HEK293 (cell line): ENCODE measurements at regions not wholly inside any gene's neighbourhood (a gene's known extent, or its start where the extent isn't known, plus 50 kb on each side); places are given as distances from the start of the nearest gene placed in this dataset.
A peak's percentile ranks its signal among the peaks of the same experiment; 100 is the strongest.

Experiments used
- CTCF ChIA-PET: fragments of 350-600 bp; formaldehyde crosslinking; extraction: SDS; loops from one replicate; lab custom pipeline; 2021; ENCODE audit warnings: antibody characterized with exemption; lab: Yijun Ruan, JAX
- POLR2A ChIA-PET: fragments of 300-600 bp; formaldehyde crosslinking; extraction: SDS; loops from one replicate; lab custom pipeline; 2020; ENCODE audit warnings: antibody characterized with exemption, inconsistent platforms; lab: Yijun Ruan, JAX
- H3K27ac ChIP-seq: fragments of 200-500 bp; sonication (Bioruptor generic); 2 replicates; pipeline ENCODE4 v1.5.1; 2014; ENCODE audit warnings: low read depth, low read length, control low read depth, inconsistent platforms; ENCODE audit errors: extremely low read depth
- H3K36me3 ChIP-seq, 2 experiments: fragments of 200-500 bp in 1 of 2; sonication (Bioruptor generic) in 1 of 2; 1 replicate in 1 of 2; 2 replicates in 1 of 2; pipeline ENCODE4 v1.5.1; 2014 to 2017; ENCODE audit warnings: inconsistent platforms in 2 of 2, low read length in 2 of 2; ENCODE audit not compliant: control insufficient read depth in 2 of 2, insufficient read depth in 1 of 2
- H3K4me1 ChIP-seq: fragments of 200-500 bp; sonication (Bioruptor generic); 2 replicates; pipeline ENCODE4 v1.5.1; 2014; ENCODE audit warnings: mild to moderate bottlenecking, low read length, inconsistent platforms; ENCODE audit not compliant: control insufficient read depth, insufficient read depth
- H3K4me3 ChIP-seq: 2 replicates; pipeline ENCODE4 v1.5.1; 2011; ENCODE audit warnings: low read depth, mild to moderate bottlenecking, control low read depth, low read length, moderate library complexity
- H3K9me3 ChIP-seq: fragments of 200-500 bp; sonication (Bioruptor generic); 2 replicates; pipeline ENCODE4 v1.5.1; 2014; ENCODE audit warnings: low read depth, low read length, inconsistent platforms; ENCODE audit not compliant: control insufficient read depth, insufficient read depth
- BCL6B ChIP-seq: fragments of 450-650 bp; formaldehyde crosslinking; IDR thresholded peaks from 2 replicates; pipeline ENCODE4 v1.5.1; 2017; ENCODE audit warnings: missing biosample characterization, missing genetic modification characterization
- FEZF1 ChIP-seq: fragments of 450-650 bp; formaldehyde crosslinking; IDR thresholded peaks from 2 replicates; pipeline ENCODE4 v1.5.1; 2016; ENCODE audit warnings: missing biosample characterization, missing genetic modification characterization
- HIC1 ChIP-seq: fragments of 450-650 bp; formaldehyde crosslinking; IDR thresholded peaks from 2 replicates; pipeline ENCODE4 v1.5.1; 2016; ENCODE audit warnings: missing biosample characterization, missing genetic modification characterization
- HOXA7 ChIP-seq: sonication (generic); formaldehyde crosslinking; IDR thresholded peaks from 2 replicates; pipeline ENCODE4 v1.8.1; 2022; ENCODE audit warnings: missing genetic modification reagents, borderline replicate concordance
- PRDM6 ChIP-seq: fragments of 450-650 bp; formaldehyde crosslinking; IDR thresholded peaks from 2 replicates; pipeline ENCODE4 v1.5.1; 2017; ENCODE audit warnings: missing biosample characterization, missing genetic modification characterization
- ZBTB20 ChIP-seq: fragments of 450-650 bp; formaldehyde crosslinking; IDR thresholded peaks from 2 replicates; pipeline ENCODE4 v1.5.1; 2016; ENCODE audit warnings: missing biosample characterization, missing genetic modification characterization
- ZBTB7A ChIP-seq: fragments of 450-650 bp; formaldehyde crosslinking; IDR thresholded peaks from 2 replicates; pipeline ENCODE4 v1.5.1; 2016; ENCODE audit warnings: low read depth, missing biosample characterization, missing genetic modification characterization
- ZBTB8A ChIP-seq: fragments of 450-650 bp; formaldehyde crosslinking; IDR thresholded peaks from 2 replicates; pipeline ENCODE4 v1.5.1; 2016; ENCODE audit warnings: missing biosample characterization, missing genetic modification characterization
- ZFP37 ChIP-seq: fragments of 450-650 bp; formaldehyde crosslinking; IDR thresholded peaks from 2 replicates; pipeline ENCODE4 v1.5.1; 2016; ENCODE audit warnings: missing biosample characterization, missing genetic modification characterization
- ZNF140 ChIP-seq: fragments of 450-650 bp; formaldehyde crosslinking; IDR thresholded peaks from 2 replicates; pipeline ENCODE4 v1.5.1; 2016; ENCODE audit warnings: missing biosample characterization, missing genetic modification characterization
- ZNF16 ChIP-seq: fragments of 450-650 bp; formaldehyde crosslinking; IDR thresholded peaks from 2 replicates; pipeline ENCODE4 v1.5.1; 2016; ENCODE audit warnings: low read depth, missing biosample characterization, missing genetic modification characterization
- ZNF202 ChIP-seq: fragments of 450-650 bp; formaldehyde crosslinking; IDR thresholded peaks from 2 replicates; pipeline ENCODE4 v1.5.1; 2016; ENCODE audit warnings: missing biosample characterization, missing genetic modification characterization, borderline replicate concordance
- ZNF266 ChIP-seq: fragments of 450-650 bp; formaldehyde crosslinking; IDR thresholded peaks from 2 replicates; pipeline ENCODE4 v1.5.1; 2016; ENCODE audit warnings: missing biosample characterization, missing genetic modification characterization, low read depth
- ZNF274 ChIP-seq, 2 experiments: fragments of 200-500 bp in 1 of 2; fragments of 450-650 bp in 1 of 2; sonication (Bioruptor generic) in 1 of 2; formaldehyde crosslinking in 1 of 2; IDR thresholded peaks; 2 replicates each; pipeline versions ENCODE4 v1.5.1 to v1.6.1; 2014 to 2016; ENCODE audit warnings: borderline replicate concordance in 1 of 2, inconsistent platforms in 1 of 2, low read length in 1 of 2, missing biosample characterization in 1 of 2, missing genetic modification characterization in 1 of 2
- ZNF37A ChIP-seq: fragments of 450-650 bp; IDR thresholded peaks from 2 replicates; pipeline ENCODE4 v1.5.1; 2018; ENCODE audit warnings: missing biosample characterization, missing genetic modification characterization
- ZNF391 ChIP-seq: fragments of 450-650 bp; formaldehyde crosslinking; IDR thresholded peaks from 2 replicates; pipeline ENCODE4 v1.5.1; 2016; ENCODE audit warnings: low read depth, missing biosample characterization, missing genetic modification characterization, borderline replicate concordance
- ZNF394 ChIP-seq: fragments of 450-650 bp; formaldehyde crosslinking; IDR thresholded peaks from 2 replicates; pipeline ENCODE4 v1.5.1; 2016; ENCODE audit warnings: missing biosample characterization, missing genetic modification characterization, mild to moderate bottlenecking, moderate library complexity, borderline replicate concordance
- ZNF398 ChIP-seq: fragments of 450-650 bp; formaldehyde crosslinking; IDR thresholded peaks from 2 replicates; pipeline ENCODE4 v1.5.1; 2017; ENCODE audit warnings: missing biosample characterization, missing genetic modification characterization
- ZNF544 ChIP-seq: fragments of 450-650 bp; formaldehyde crosslinking; IDR thresholded peaks from 2 replicates; pipeline ENCODE4 v1.5.0; 2017; ENCODE audit warnings: missing biosample characterization, missing genetic modification characterization
- ZNF560 ChIP-seq: fragments of 450-650 bp; formaldehyde crosslinking; IDR thresholded peaks from 2 replicates; pipeline ENCODE4 v1.5.1; 2017; ENCODE audit warnings: missing biosample characterization, missing genetic modification characterization, borderline replicate concordance
- ZNF561 ChIP-seq: fragments of 450-650 bp; IDR thresholded peaks from 2 replicates; pipeline ENCODE4 v1.5.1; 2018; ENCODE audit warnings: missing biosample characterization, missing genetic modification characterization, borderline replicate concordance
- ZNF600 ChIP-seq: fragments of 450-650 bp; formaldehyde crosslinking; IDR thresholded peaks from 2 replicates; pipeline ENCODE4 v1.5.1; 2016; ENCODE audit warnings: missing biosample characterization, missing genetic modification characterization
- ZNF629 ChIP-seq: fragments of 450-650 bp; formaldehyde crosslinking; IDR thresholded peaks from 2 replicates; pipeline ENCODE4 v1.5.1; 2017; ENCODE audit warnings: missing biosample characterization, missing genetic modification characterization
- ZNF639 ChIP-seq: fragments of 450-650 bp; formaldehyde crosslinking; IDR thresholded peaks from 2 replicates; pipeline ENCODE4 v1.5.1; 2016; ENCODE audit warnings: missing biosample characterization, missing genetic modification characterization
- ZNF654 ChIP-seq: fragments of 450-650 bp; formaldehyde crosslinking; IDR thresholded peaks from 2 replicates; pipeline ENCODE4 v1.5.1; 2016; ENCODE audit warnings: low read depth, missing biosample characterization, missing genetic modification characterization
- ZNF658 ChIP-seq: fragments of 450-650 bp; formaldehyde crosslinking; IDR thresholded peaks from 2 replicates; pipeline ENCODE4; 2016; ENCODE audit warnings: missing biosample characterization, missing genetic modification characterization
- ZNF704 ChIP-seq: fragments of 450-650 bp; formaldehyde crosslinking; IDR thresholded peaks from 2 replicates; pipeline ENCODE4 v1.5.1; 2016; ENCODE audit warnings: missing biosample characterization, missing genetic modification characterization
- ZXDB ChIP-seq: fragments of 450-650 bp; formaldehyde crosslinking; IDR thresholded peaks from 2 replicates; pipeline ENCODE4 v1.5.1; 2016; ENCODE audit warnings: missing biosample characterization, missing genetic modification characterization

- TF ChIP-seq ZNF704 (tag by site-specific recombination) (no peak), ZBTB20 (no peak), ZNF654 (tag by site-specific recombination) (peak; percentile 30), ZNF274 (IDR thresholded peaks at IDR 0.05; ENCODE audit: low read length) (no peak), ZNF274 (tag by site-specific recombination; IDR thresholded peaks at IDR 0.05; ENCODE audit: borderline replicate concordance) (no peak), ZNF561 (tag by site-specific recombination) (no peak), ZNF394 (peak; percentile 88), FEZF1 (tag by site-specific recombination) (no peak), ZNF629 (tag by site-specific recombination) (0 out of 2 replicates have a peak, but pooled peaks have one; percentile 26), ZNF391 (no peak), ZNF658 (no peak), ZFP37 (tag by site-specific recombination) (no peak), ZNF544 (tag by site-specific recombination) (no peak), ZBTB8A (tag by site-specific recombination) (peak; percentile 55), BCL6B (tag by site-specific recombination) (no peak), ZNF202 (peak; percentile 53; the same call in 1 of the 2 replicates), ZXDB (tag by site-specific recombination) (0 out of 2 replicates have a peak, but pooled peaks have one; percentile 17), ZNF16 (tag by site-specific recombination) (no peak), ZNF600 (tag by site-specific recombination) (no peak), ZBTB7A (tag by site-specific recombination) (no peak), ZNF140 (peak; percentile 50; the same call in 1 of the 2 replicates), HOXA7 (CRISPR knock-in tag) (no peak), ZNF560 (tag by site-specific recombination) (peak; percentile 79; the same call in 1 of the 2 replicates), ZNF639 (tag by site-specific recombination) (no peak), ZNF266 (tag by site-specific recombination) (peak; percentile 21; the same call in 1 of the 2 replicates)
- TF ChIP-seq, all 188 proteins: peak for 17
Measured at GRCh38 chr4:183841001-183841400, 64.1 kb upstream of the STOX2 start (continued).

- ChIA-PET POLR2A (no interaction called here), CTCF (interaction anchor here (0.6 to 3.4 kb wide), 3 partner anchors 55 to 258 kb away, joined by 3 to 34 read pairs (median 5); no protein-coding TSS in a partner anchor)
- no peak overlapping the region for H3K27ac ChIP-seq
- no peak overlapping the region for H3K4me3 ChIP-seq
- H3K4me1 ChIP-seq, result no peaks in the 10 kb centered on the region
- TF ChIP-seq ZNF37A (tag by site-specific recombination), result no peak
- no peak for TF ChIP-seq ZNF398 (tag by site-specific recombination)
- no peak for TF ChIP-seq ZNF560 (tag by site-specific recombination)
- no peak for TF ChIP-seq HIC1 (tag by site-specific recombination)
- TF ChIP-seq PRDM6, result peak; percentile 59
- H3K9me3 ChIP-seq, result no peaks in the 10 kb centered on the region
- H3K36me3 ChIP-seq, result no peaks in the 10 kb centered on the region
Measured at GRCh38 chr4:183842129-183842528, 63.0 kb upstream of the STOX2 start.
